Liver (tissue), 8 donors: ENCODE measurements at regions not wholly inside any gene's neighbourhood (a gene's known extent, or its start where the extent isn't known, plus 50 kb on each side); places are given as distances from the start of the nearest gene placed in this dataset.

Source experiments
- DNase-seq: peaks from one replicate; pipeline ENCODE4 v3.0.0-alpha.2; 2017; ENCODE audit warnings: low spot score
- H3K27ac ChIP-seq, 2 donors: one replicate each; pipeline ENCODE4 v1.7.0; 2013; ENCODE audit warnings: inconsistent platforms in 2 of 2, low read length in 2 of 2, control low read depth in 1 of 2, low read depth in 1 of 2, mild to moderate bottlenecking in 1 of 2
- H3K27me3 ChIP-seq, 4 donors: one replicate each; pipeline versions ENCODE4 v1.6.1 to v1.7.0; 2013; ENCODE audit warnings: low read length in 3 of 4, inconsistent platforms in 1 of 4, mild to moderate bottlenecking in 1 of 4, moderate library complexity in 1 of 4; ENCODE audit not compliant: control insufficient read depth in 4 of 4, insufficient read depth in 4 of 4
- H3K36me3 ChIP-seq, 4 donors: one replicate each; pipeline versions ENCODE4 v1.6.1 to v1.7.0; 2013; ENCODE audit warnings: low read length in 3 of 4, mild to moderate bottlenecking in 3 of 4, low read depth in 1 of 4, moderate library complexity in 1 of 4; ENCODE audit not compliant: control insufficient read depth in 4 of 4, insufficient read depth in 3 of 4
- H3K4me1 ChIP-seq, 4 donors: one replicate each; pipeline versions ENCODE4 v1.6.1 to v1.7.0; 2013; ENCODE audit warnings: low read length in 3 of 4, mild to moderate bottlenecking in 3 of 4, moderate library complexity in 1 of 4; ENCODE audit not compliant: control insufficient read depth in 4 of 4, insufficient read depth in 4 of 4
- H3K4me3 ChIP-seq, 3 donors: one replicate each; pipeline versions ENCODE4 v1.6.1 to v1.7.0; 2013; ENCODE audit warnings: low read length in 3 of 3, control low read depth in 1 of 3, low read depth in 1 of 3, mild to moderate bottlenecking in 1 of 3
- H3K9ac ChIP-seq, 2 donors: one replicate each; pipeline ENCODE4 v1.7.0; 2013; ENCODE audit warnings: low read length in 2 of 2, mild to moderate bottlenecking in 2 of 2, moderate library complexity in 2 of 2, control low read depth in 1 of 2, low read depth in 1 of 2
- H3K9me3 ChIP-seq, 4 donors: one replicate each; pipeline versions ENCODE4 v1.6.1 to v1.7.0; 2013; ENCODE audit warnings: low read length in 3 of 4; ENCODE audit not compliant: control insufficient read depth in 4 of 4
- EGR1 ChIP-seq, 2 donors: IDR thresholded peaks; 2 replicates each; pipeline ENCODE4 v1.6.1; 2016 to 2018; ENCODE audit warnings: antibody characterized with exemption in 2 of 2, low read depth in 2 of 2
- FOXA1 ChIP-seq: IDR thresholded peaks from 2 replicates; pipeline ENCODE4 v1.6.1; 2016; ENCODE audit warnings: antibody characterized with exemption
- FOXA2 ChIP-seq: IDR thresholded peaks from 2 replicates; pipeline ENCODE4 v1.6.1; 2016; ENCODE audit warnings: antibody characterized with exemption
- GABPA ChIP-seq, 2 donors: IDR thresholded peaks in 1 of 2; conservative IDR thresholded peaks in 1 of 2; 2 replicates each; pipeline ENCODE4 v1.6.1; 2016; ENCODE audit warnings: antibody characterized with exemption in 2 of 2, mild to moderate bottlenecking in 1 of 2, moderate library complexity in 1 of 2
- HNF4A ChIP-seq, 2 donors: conservative IDR thresholded peaks; 2 replicates each; pipeline ENCODE4 v1.6.1; 2016; ENCODE audit warnings: antibody characterized with exemption in 2 of 2, mild to moderate bottlenecking in 2 of 2
- HNF4G ChIP-seq: IDR thresholded peaks from 2 replicates; pipeline ENCODE4 v1.6.1; 2016; ENCODE audit warnings: antibody characterized with exemption
- JUND ChIP-seq, 2 donors: IDR thresholded peaks; 2 replicates each; pipeline ENCODE4 v1.6.1; 2016; ENCODE audit warnings: antibody characterized with exemption in 2 of 2
- NR2F2 ChIP-seq: IDR thresholded peaks from 2 replicates; pipeline ENCODE4 v1.6.1; 2016; ENCODE audit warnings: antibody characterized with exemption
- RAD21 ChIP-seq, 2 donors: IDR thresholded peaks; 2 replicates each; pipeline ENCODE4 v1.6.1; 2016; ENCODE audit warnings: antibody characterized with exemption in 2 of 2, mild to moderate bottlenecking in 2 of 2
- RXRA ChIP-seq, 2 donors: IDR thresholded peaks; 2 replicates each; pipeline ENCODE4 v1.6.1; 2017 to 2018; ENCODE audit warnings: antibody characterized with exemption in 2 of 2, mild to moderate bottlenecking in 1 of 2
- SP1 ChIP-seq: IDR thresholded peaks from 2 replicates; pipeline ENCODE4 v1.6.1; 2018; ENCODE audit warnings: antibody characterized with exemption, mild to moderate bottlenecking
- TAF1 ChIP-seq: conservative IDR thresholded peaks from 2 replicates; pipeline ENCODE4 v1.6.1; 2016; ENCODE audit warnings: antibody characterized with exemption, mild to moderate bottlenecking
- YY1 ChIP-seq: IDR thresholded peaks from 2 replicates; pipeline ENCODE4 v1.6.1; 2016; ENCODE audit warnings: antibody characterized with exemption, mild to moderate bottlenecking
- WGBS: extraction: QIAGEN DNeasy Blood & Tissue Kit; methylation state at CpG from one replicate; pipeline ENCODE4 v1.1.7; 2013; 5-methylcytosine and 5-hydroxymethylcytosine counted together
- TF ChIP-seq, protein P1 (sequence below): fragments of 150-350 bp; IDR thresholded peaks from 2 replicates; pipeline ENCODE4 v1.5.1; 2017; ENCODE audit warnings: improper control_type of control experiment, low read depth, low read length; ENCODE audit not compliant: missing input control
- TF ChIP-seq, protein P2 (sequence below): IDR thresholded peaks from 2 replicates; pipeline ENCODE4 v1.6.1; 2016; ENCODE audit warnings: antibody characterized with exemption
- TF ChIP-seq, protein P3 (sequence below): IDR thresholded peaks from 2 replicates; pipeline ENCODE4 v1.6.1; 2016; ENCODE audit warnings: antibody characterized with exemption, mild to moderate bottlenecking
- TF ChIP-seq, protein P4 (sequence below): IDR thresholded peaks from 2 replicates; pipeline ENCODE4 v1.6.1; 2016; ENCODE audit warnings: antibody characterized with exemption
- TF ChIP-seq, protein P5 (sequence below): IDR thresholded peaks from 2 replicates; pipeline ENCODE4 v1.6.1; 2016; ENCODE audit warnings: antibody characterized with exemption
- donor health status: healthy.
- donor health status: healthy.
- donor health status: healthy.
- donor health status: healthy.
- donor health status: healthy.

DNA sequence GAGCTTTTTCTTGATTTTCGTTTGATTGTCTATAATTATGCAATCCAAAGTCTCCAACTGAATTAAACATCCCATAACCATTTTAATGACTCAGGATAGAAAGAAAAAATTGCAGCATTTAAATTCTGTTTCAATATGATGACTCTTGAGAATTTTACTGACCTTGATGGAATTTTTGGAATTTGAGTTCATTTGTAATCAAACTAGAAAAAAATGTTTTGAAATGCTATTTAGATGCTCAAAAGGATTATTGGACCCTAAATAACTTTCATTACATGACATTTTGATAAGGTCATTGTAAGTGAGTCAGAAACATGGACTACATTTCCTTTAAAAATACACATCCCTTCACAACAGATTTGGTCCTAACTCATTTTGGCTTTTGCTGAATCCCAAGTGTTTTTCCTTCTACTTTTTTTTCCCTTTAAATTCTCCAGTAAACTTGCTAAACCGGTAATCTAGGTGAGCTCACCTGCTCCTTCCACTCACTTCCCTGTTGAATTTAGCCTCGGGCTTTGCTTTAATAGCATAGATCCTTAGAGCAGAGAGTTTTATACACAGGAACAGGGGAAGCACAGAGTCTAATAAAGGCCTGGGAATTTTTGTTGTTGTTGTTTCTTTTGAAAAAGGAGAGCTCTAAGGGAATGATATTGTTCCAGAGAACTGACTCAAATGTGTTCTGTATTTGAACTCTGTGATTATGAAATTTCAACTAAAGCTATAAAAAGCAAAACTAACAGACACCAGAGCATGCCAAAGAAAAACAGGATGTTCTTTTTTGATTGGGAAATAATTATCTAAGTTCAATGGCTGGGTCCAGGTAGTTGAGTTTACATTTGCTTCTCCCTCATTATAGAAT, 1088.2 kb upstream of the CITED2 start:
- no peaks in the 10 kb centered on the region for H3K36me3 ChIP-seq
- H3K9ac ChIP-seq = peak overlapping the region in 1 of 2 donors; percentile 81
- peaks cover 6 to 39% (median 25%) of the 10 kb centered on the region in 4 donors for H3K4me1 ChIP-seq
- H3K27me3 ChIP-seq = no peaks in the 10 kb centered on the region
- H3K9me3 ChIP-seq = peaks cover 0 to 3% (median under 1%) of the 10 kb centered on the region in 4 donors
- DNase-seq = no peak
- WGBS = 12% methylated on average over 3 of the region's 3 CpGs
- H3K27ac ChIP-seq = peak overlapping the region; percentile 90 to 91
- no peak overlapping the region for H3K4me3 ChIP-seq
- TF ChIP-seq TAF1 (peak; percentile 51), HNF4A (conservative IDR thresholded peaks at IDR 0.05) (peak; percentile 89), EGR1 (IDR thresholded peaks at IDR 0.05; ENCODE audit: low read depth in 2 of 2) (peak in 1 of 2 donors; percentile 15), FOXA2 (peak; percentile 12), JUND (IDR thresholded peaks at IDR 0.05) (peak; percentile 77 to 78), SP1 (peak; percentile 85), YY1 (peak; percentile 87), FOXA1 (no peak), RXRA (IDR thresholded peaks at IDR 0.05) (peak; percentile 88 to 91), RAD21 (IDR thresholded peaks at IDR 0.05) (peak; percentile 50 to 54), NR2F2 (peak; percentile 75), HNF4G (peak; percentile 63), GABPA (IDR thresholded peaks at IDR 0.05 in 1 of 2, conservative IDR thresholded peaks at IDR 0.05 in 1 of 2) (peak; percentile 24 to 41)
- TF ChIP-seq, protein P1, sequence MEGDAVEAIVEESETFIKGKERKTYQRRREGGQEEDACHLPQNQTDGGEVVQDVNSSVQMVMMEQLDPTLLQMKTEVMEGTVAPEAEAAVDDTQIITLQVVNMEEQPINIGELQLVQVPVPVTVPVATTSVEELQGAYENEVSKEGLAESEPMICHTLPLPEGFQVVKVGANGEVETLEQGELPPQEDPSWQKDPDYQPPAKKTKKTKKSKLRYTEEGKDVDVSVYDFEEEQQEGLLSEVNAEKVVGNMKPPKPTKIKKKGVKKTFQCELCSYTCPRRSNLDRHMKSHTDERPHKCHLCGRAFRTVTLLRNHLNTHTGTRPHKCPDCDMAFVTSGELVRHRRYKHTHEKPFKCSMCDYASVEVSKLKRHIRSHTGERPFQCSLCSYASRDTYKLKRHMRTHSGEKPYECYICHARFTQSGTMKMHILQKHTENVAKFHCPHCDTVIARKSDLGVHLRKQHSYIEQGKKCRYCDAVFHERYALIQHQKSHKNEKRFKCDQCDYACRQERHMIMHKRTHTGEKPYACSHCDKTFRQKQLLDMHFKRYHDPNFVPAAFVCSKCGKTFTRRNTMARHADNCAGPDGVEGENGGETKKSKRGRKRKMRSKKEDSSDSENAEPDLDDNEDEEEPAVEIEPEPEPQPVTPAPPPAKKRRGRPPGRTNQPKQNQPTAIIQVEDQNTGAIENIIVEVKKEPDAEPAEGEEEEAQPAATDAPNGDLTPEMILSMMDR = no peak
- TF ChIP-seq, protein P2, sequence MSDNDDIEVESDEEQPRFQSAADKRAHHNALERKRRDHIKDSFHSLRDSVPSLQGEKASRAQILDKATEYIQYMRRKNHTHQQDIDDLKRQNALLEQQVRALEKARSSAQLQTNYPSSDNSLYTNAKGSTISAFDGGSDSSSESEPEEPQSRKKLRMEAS = peak; percentile 47
- TF ChIP-seq, protein P3, sequence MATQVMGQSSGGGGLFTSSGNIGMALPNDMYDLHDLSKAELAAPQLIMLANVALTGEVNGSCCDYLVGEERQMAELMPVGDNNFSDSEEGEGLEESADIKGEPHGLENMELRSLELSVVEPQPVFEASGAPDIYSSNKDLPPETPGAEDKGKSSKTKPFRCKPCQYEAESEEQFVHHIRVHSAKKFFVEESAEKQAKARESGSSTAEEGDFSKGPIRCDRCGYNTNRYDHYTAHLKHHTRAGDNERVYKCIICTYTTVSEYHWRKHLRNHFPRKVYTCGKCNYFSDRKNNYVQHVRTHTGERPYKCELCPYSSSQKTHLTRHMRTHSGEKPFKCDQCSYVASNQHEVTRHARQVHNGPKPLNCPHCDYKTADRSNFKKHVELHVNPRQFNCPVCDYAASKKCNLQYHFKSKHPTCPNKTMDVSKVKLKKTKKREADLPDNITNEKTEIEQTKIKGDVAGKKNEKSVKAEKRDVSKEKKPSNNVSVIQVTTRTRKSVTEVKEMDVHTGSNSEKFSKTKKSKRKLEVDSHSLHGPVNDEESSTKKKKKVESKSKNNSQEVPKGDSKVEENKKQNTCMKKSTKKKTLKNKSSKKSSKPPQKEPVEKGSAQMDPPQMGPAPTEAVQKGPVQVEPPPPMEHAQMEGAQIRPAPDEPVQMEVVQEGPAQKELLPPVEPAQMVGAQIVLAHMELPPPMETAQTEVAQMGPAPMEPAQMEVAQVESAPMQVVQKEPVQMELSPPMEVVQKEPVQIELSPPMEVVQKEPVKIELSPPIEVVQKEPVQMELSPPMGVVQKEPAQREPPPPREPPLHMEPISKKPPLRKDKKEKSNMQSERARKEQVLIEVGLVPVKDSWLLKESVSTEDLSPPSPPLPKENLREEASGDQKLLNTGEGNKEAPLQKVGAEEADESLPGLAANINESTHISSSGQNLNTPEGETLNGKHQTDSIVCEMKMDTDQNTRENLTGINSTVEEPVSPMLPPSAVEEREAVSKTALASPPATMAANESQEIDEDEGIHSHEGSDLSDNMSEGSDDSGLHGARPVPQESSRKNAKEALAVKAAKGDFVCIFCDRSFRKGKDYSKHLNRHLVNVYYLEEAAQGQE = peak; percentile 48
- TF ChIP-seq, protein P4, sequence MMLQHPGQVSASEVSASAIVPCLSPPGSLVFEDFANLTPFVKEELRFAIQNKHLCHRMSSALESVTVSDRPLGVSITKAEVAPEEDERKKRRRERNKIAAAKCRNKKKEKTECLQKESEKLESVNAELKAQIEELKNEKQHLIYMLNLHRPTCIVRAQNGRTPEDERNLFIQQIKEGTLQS = peak; percentile 37
- TF ChIP-seq, protein P5, sequence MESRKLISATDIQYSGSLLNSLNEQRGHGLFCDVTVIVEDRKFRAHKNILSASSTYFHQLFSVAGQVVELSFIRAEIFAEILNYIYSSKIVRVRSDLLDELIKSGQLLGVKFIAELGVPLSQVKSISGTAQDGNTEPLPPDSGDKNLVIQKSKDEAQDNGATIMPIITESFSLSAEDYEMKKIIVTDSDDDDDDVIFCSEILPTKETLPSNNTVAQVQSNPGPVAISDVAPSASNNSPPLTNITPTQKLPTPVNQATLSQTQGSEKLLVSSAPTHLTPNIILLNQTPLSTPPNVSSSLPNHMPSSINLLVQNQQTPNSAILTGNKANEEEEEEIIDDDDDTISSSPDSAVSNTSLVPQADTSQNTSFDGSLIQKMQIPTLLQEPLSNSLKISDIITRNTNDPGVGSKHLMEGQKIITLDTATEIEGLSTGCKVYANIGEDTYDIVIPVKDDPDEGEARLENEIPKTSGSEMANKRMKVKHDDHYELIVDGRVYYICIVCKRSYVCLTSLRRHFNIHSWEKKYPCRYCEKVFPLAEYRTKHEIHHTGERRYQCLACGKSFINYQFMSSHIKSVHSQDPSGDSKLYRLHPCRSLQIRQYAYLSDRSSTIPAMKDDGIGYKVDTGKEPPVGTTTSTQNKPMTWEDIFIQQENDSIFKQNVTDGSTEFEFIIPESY = peak; percentile 66
